ENCODE measurements at regions not wholly inside any gene's neighbourhood (a gene's known extent, or its start where the extent isn't known, plus 50 kb on each side); places are given as distances from the start of the nearest gene placed in this dataset.

DNA sequence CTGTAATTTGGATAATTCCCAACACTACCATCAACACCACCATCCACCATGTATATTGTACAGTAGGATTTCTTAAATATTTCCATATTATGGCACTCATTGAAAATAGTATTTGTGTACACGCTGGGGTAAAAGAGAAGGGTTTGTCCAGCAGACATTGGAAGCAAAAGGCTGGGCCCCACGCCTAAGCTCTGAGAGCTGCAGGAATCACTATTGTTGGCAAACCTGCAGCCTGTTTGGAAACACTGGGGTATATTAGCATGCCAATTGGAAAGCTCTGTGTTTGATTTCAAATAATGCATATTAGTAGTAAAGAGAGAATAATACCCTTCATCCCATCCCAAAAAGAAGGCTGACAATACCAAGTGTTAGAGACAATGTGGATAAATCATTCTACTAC lies 81.5 kb upstream of the DPYD start:
- no peak for DNase-seq (ENCODE audit: extremely low read depth, low read depth)
- TF ChIP-seq CTCF (IDR thresholded peaks at IDR 0.05; ENCODE audit: low read depth, low read length), result no peak

DNA sequence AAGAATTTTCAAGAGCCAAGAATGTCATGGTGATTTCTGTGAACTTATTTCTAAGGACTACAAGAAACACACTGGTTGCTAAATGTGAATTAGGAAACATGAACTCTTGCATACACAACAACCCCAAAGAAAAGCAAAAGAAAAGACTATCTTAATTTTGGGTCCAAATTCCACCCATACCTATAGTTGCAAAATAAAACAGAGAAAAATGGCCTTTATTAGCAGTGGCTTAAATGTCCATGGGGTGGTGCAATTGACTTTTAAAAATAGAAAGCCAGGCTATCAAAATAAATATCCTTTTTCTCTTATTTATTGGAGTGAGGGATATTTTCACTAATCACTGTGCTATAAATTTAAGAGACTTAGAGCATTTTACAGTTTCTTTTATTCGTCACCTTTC lies 80.9 kb upstream of the DPYD start:
- TF ChIP-seq CTCF (IDR thresholded peaks at IDR 0.05; ENCODE audit: low read depth, low read length), result peak; percentile 32
- no peak for DNase-seq (ENCODE audit: extremely low read depth, low read depth)

DNA sequence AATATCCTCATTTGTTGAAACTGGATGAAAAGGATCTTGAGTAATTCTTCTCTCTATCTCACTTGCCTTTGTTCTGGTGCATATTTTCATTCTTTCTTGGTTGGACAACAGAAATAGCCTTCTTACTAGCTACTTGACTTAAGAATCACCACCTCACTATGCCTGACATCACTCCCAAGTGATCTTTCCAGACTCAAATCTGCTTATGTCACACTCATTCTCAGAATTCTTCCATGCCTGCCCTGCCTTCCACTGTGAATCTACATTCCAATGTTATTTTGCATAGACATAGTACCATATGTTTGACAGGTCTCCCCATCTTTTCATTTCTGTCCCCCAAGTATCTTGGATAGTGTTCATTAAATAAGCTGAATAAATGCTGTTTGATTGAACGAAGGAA lies 78.5 kb upstream of the DPYD start:
- no peak for DNase-seq (ENCODE audit: extremely low read depth, low read depth)
- no peak for TF ChIP-seq CTCF (IDR thresholded peaks at IDR 0.05; ENCODE audit: low read depth, low read length)

GRCh38 chr1:97996880-97997279 lies 76.0 kb upstream of the DPYD start:
- no peak for DNase-seq (ENCODE audit: extremely low read depth, low read depth)
- TF ChIP-seq CTCF (IDR thresholded peaks at IDR 0.05; ENCODE audit: low read depth, low read length), result no peak

- TF ChIP-seq CTCF (IDR thresholded peaks at IDR 0.05; ENCODE audit: low read depth, low read length), result no peak
- no peak for DNase-seq (ENCODE audit: extremely low read depth, low read depth)
These were observed 68.4 kb upstream of the DPYD start for GRCh38 chr1:97989094-97989680.

DNA sequence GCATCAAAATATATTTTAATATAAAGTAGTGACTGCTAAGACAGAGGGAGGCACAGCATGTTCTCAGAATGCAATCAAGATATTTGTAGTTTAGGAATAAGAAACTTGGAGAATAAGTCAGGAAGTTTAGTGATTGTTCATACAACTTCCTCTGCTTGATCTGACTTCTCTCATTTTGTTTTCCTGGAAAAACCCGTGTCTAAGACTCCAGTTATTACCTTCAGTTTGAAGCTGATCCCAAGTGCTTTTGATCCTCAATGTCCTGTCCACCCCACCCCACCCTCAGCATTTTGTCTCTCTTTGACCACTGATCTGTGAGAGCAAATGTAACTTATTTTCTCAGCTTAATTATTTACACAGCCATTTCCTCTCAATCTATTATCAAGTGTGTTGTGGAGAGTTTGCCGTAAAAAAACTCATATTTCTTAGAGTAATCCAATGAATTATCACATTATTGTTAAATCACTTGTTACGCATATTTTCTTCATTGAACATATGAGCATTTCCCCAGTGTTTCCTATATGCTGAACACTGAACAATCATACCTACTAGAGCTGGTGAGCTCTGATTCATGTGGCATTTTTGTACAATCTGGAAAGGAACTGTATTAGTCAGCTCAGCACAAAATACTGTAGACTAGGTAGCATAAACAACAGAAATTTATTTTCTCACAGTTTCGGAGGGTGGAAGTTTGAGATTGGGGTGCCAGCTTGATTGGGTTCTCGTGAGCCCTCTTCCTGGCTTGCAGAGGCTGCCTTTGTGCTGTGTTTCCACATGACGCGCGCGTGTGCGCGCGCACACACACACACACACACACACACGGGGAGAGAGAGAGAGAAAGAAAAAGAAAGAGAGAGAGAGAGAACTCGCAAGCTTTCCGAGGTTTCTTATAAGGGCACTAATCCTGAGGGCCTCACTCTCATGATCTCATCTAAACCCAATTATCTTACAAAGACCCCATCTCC lies 65.5 kb upstream of the DPYD start:
- no peak for DNase-seq (ENCODE audit: extremely low read depth, low read depth)
- TF ChIP-seq CTCF (IDR thresholded peaks at IDR 0.05; ENCODE audit: low read depth, low read length), result no peak

- DNase-seq (ENCODE audit: extremely low read depth, low read depth), result no peak
These were observed 62.3 kb upstream of the DPYD start for GRCh38 chr1:97983126-97983525.

More at GRCh38 chr1:97983126-97983525, 62.3 kb upstream of the DPYD start:
- TF ChIP-seq CTCF (IDR thresholded peaks at IDR 0.05; ENCODE audit: low read depth, low read length), result no peak
